ENCODE measurements at regions not wholly inside any gene's neighbourhood (a gene's known extent, or its start where the extent isn't known, plus 50 kb on each side); places are given as distances from the start of the nearest gene placed in this dataset.
A peak's percentile ranks its signal among the peaks of the same experiment; 100 is the strongest.

DNA sequence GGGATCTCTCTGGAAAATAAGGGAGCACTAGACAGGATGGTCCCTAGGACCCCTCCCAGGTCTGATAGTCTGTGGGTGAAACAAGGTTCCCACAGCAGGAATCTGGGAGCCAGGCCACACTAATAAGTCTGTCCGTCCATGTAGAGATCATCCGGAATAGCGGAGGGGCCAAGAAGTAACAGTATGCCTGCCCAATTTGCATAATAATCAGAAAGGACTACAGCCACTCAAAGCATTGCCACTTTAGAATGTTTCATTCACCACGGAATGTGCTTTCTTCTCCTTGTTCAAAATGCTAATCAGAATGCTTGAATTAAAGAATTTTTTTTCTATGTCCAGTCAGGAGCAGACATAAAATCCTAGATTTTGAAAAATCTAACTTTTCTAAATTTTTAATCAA is 254.9 kb downstream of the ACTL7B start:
- no peak for DNase-seq

DNA sequence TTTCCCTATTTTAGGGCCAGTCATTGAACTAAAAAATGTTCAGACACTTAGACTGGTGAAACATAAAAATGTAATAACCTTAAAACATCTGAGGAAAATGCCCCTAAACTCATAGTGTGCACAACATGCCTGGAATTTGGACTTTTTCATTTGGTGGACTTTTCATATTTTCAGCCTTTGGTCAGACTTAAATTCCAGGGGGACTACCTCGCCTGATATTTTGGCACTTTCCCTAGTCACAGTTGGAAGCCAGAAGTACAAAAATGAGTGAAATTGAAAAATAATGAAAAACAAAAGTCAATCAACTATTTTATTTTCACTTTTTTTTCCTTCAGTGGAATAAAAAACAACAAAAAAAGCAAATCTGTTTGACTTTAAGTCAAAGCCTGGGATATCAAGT is 256.2 kb downstream of the ACTL7B start:
- DNase-seq = no peak

DNA sequence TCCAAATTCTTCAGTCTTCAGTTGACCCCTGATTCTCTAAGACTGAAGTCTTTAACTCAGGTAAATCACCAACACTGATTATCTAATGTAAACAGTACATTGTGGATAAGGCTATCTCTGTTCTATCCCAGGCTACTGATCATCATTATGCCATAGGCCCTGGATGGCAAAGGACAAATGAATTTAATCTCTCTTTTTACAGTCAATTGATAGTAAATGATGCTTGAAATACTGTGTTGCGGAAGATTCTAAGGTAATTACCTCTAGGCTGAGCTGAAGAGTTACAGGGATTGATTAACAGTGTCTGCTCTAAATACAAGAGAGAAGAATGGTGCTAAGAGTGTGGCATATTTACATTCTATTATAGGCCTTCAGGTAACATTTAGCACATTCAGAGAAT is 264.7 kb downstream of the ACTL7B start:
- DNase-seq = no peak

DNA sequence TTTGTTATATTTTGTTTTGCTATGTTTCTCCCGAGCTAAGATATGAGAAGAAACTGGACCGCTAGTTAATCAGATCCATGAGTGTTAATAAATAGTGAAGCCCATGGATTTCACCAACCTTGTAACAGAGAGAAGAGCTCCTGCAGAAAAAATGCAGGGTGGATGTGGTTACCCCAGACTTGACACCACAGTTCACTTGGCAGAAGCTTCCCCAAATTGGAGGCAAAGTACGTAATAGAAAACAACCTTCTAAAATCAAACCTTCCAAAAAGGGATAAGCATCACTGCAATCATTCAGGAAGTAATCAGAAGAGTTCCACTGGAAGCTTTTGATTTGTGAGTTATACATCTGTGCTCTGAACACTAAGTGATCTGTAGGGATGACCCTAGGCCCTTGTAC is 267.5 kb downstream of the ACTL7B start:
- DNase-seq = no peak

DNA sequence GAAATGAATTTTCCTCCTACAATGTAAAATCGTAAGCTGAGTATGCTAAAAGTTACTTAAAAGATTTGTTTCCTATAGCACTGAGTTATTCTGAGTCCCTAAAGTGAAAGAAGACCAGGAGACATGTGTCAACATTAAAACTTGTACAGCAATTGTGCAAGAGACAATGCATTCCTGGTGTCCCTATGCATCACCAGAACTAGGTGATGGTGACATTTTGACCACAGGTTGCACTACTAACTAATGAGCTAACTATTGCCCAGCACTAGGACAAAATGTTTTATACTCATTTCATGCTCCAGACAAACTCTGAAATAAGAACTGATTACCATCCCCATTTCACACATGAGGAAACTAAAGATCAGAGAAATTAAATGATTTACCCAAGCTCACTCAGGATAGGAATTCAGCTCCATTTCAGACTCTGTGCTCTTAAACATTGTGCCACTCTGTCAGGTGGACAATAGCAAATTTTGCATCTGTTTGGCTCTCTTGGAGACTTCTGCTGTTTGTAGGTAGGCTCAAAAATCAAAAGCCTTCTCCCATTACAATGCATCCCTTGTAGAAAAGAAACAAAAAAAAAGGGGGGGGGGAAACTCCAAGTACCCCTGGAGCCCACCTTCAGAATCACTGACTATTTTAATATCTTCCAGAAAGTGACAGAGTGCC is 269.2 kb downstream of the ACTL7B start:
- no peak for DNase-seq

DNA sequence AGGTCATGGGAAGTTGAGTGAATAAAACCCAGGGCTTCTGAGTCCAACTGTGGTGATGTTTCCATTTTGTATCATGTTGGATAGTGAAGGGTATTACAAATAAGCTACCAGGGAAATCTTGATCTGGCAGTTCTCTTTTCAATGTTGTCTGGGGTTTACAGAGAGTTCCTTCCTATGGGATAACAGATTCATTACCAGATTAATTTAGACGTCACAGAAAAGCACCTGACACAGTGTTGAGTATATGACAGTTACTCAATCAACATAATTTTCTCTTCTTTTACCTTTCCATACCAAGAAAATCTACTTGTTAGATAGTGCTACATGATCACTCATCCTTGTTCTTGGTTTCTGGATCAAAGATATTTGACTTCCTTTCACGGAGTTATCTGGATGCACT is 270.9 kb downstream of the ACTL7B start:
- DNase-seq = no peak

DNA sequence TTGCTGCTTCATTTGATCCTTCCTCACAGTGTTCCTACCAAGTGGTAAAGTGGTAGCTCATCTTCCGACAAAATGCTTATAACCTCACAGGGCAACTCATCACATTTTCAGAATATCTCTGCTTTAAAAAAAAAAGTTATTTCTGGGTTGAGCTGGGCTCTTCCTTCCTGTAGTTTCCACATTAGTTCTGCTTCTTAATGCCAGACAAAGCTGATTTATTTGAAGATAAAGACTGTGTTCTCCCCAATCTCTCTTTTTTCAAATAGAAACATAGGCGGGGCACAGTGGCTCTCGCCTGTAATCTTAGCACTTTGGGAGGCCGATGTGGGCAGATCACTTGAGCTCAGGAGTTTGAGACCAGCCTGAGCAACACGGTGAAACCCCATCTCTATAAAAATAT is 273.1 kb downstream of the ACTL7B start:
- no peak for DNase-seq

DNA sequence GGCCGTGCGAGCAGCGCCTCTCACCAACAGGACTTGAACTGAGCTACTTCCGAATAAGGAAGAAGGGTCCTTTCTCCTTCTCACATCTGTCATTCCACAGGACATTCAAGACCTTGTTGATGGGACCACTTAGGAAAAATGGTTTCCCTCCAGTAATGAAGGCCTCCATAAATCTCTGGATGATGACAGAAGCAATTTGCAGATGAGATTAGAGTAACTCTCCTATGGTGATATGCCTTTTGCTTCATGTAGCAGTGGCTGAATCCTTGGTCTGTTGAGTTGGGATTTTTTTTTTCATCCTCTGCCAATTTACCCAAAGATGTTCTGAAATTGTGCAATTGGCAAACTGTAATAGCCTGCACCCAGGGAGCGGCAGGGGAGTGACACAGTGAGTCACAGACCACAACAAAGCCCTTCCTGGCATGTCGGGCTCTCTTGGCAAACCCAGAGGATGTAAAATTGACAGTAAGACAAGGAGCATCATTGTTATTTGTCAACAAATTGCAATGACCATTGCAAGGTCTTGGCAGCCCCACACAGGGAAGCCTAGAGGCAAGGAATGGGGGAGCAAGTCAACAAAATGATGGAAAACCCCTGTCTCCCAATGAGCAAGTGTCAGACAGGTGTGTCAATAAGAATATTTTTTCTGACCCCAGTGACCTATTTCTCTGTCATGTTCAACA is 275.9 kb downstream of the ACTL7B start:
- DNase-seq = no peak

DNA sequence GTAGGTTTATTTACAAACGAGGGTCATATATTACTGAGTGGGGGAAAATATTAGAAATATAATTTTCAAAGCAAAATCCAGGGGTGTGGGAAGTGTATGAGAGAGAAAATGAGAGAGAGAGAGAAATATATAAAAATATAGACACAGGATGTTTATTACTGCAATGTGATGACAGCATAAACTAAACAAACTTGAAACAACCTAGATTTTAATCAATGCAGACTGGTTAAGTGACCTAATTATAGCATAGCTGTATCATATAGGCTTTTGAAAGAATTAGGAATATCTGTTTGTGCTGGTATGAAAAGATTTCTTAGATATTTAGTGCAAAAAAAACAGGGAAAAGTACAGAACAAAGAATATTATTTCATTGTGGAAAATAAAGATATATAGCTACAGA is 280.5 kb downstream of the ACTL7B start:
- no peak for DNase-seq

DNA sequence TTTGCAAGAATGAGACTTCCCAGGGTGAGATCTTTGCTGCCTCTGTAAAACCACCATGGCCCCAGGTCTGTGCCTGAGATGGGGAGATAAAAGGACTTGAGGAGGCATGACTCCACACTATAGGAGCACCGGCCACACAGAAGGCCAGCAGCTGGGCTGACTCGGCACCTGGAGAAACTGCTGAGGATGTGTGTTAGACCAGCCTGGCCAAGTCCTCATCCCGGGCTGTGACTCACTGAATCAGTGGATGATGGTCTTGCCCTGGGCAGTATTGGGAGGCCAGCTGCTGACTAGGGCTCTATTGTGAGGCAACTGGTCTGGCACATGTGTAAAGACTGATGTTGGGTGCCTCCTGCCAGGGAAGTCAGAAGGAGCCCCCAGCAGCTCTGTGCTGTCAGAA is 286.2 kb downstream of the ACTL7B start:
- DNase-seq = no peak

DNA sequence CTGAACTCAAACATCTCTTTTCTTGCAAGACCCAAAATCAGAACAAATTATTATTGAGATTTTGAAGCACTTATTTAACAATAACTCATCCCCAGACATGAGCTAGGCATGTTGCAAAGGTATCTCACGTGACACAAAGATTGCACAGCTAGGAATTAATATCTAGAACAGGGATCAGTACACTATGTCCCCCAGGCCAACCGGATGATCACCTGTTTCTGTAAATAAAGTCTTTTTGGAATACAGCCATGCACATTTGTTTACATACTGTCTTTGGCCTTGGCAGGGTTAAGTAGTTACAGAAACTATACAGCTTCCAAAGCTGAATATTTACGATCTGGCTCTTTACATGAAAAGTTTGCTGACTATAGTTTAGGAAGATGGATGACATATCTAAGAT is 287.7 kb downstream of the ACTL7B start:
- DNase-seq = no peak

DNA sequence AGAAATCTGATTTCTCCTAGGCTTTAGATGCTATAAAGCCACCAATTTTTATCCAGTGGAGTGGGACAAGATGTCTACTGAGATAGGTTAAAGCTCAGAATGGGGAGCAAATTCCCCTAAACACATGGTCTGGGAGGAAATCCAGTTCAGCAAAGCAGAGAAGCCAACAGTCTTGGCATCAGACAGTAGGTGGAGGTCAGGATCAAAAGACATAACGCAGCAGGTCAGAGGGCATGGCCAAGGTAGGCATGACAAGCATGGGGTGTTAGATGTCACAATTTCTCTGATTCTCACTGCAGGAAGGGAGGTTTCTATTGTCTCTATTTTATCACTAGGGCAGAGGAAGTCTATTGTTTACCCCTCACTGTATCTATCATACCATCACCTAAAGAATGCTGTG is 288.2 kb downstream of the ACTL7B start:
- no peak for DNase-seq

DNA sequence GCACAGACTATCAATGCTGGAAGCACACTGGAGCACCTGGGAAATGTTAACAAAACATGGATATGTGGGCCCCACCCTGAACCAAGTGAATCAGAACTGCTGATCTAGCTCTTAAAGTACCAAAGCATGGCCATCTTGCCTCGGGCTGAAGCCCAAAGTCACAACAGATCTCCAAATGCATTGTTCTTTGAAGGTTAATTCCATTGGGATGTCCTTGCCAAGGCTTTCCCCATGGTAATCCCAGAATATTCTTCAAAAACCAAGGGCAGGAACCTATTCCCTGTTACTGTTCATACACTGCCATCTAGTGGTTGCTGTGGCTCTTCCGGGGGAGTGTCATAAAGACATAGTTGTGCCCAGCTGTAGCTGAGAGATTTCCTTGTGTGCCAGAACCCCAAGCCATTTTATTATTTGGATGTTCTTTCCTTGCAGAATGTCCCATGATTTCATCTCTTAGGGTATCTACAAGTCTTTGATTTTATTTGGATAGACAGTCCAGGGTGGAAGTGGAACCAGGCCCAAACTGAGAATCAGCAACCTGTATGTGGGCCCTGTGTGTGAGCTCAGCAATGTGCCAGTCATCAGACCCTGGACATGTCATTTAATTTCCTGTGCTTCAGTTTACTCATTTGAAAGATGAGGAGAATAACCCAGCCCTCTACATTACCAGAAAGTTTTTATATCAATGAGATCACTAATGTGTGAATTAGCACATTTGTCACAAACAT is 290.0 kb downstream of the ACTL7B start:
- peak; percentile 58 for DNase-seq

DNA sequence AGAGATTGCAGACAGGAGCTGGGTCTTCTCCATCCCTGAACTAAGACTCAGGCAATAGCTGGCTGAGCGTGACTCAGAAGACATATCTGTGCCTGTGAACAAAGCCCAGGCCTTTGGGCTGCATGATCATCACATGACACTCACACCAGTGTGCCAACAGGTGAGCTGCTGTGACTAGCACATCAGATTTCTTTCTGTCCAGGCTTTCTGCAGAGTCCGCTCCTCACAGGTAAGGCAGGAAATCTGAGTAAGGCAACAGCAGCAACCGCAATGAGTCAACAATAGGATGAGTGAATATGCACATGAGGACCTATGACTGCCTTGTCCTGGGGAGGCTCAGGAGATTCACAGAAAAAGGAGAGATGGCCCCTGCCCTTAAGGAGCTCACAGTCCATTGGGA is 293.6 kb downstream of the ACTL7B start:
- no peak for DNase-seq

DNA sequence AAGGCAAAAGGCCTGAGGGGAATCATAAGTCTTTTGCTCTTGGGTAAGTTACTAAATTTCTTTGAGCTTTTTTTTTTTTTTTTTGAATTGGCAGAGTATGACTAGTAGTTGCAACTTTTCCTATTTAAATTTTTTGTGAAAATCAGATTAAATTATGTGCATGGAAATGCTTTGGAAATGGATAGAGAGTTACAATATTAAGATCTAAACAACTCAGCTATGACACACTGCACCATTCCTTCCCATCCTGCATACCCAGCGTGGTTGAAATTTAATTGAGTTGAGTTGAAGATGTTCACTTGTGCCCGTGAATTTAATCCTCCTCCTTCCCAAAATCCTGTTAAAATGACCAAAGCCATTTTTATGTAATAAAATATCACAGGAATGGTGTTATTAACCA is 296.4 kb downstream of the ACTL7B start:
- no peak for DNase-seq

DNA sequence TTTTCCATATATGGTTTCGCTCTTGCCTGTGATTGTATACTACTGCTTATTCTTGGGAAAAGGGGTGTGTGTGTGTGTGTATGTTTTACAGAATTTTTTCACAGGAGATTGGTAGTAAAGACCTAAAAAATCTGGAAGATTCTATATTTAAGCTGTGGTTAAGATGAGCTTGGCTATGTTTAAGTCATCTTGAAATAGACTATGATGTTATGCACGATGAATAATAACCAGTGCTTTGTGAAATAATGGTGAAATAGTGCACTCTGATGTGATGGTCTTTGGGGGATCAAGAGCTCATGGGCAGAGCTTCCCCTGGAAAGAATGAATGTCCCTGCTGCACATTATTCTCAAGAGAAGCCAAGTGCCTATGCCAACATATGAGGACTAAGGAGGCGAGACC is 301.0 kb downstream of the ACTL7B start:
- no peak for DNase-seq

DNA sequence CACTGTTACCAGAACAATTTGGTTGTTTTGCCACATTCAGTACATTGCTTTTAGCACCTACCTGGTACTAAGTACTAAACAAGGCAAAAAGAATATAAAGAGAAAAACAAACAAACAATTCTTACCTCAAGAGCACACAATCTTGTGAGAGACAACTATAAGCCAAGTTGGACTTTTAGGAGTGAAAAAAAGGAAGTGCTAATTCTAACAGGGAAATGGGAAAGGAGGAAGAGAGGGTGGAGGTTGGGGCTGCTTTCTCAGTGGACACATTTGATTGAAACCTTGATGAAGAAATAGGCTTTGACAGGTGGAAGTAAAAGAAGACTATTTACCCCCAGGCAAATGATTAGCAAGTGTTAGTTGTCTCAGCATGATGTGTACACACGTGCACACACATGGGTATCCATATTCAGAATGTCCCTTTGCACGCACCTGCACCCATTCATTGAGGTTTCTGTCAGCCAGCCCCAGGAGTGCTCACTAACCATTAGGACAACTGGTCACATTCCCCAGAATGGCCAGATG is 302.6 kb downstream of the ACTL7B start:
- DNase-seq = no peak

DNA sequence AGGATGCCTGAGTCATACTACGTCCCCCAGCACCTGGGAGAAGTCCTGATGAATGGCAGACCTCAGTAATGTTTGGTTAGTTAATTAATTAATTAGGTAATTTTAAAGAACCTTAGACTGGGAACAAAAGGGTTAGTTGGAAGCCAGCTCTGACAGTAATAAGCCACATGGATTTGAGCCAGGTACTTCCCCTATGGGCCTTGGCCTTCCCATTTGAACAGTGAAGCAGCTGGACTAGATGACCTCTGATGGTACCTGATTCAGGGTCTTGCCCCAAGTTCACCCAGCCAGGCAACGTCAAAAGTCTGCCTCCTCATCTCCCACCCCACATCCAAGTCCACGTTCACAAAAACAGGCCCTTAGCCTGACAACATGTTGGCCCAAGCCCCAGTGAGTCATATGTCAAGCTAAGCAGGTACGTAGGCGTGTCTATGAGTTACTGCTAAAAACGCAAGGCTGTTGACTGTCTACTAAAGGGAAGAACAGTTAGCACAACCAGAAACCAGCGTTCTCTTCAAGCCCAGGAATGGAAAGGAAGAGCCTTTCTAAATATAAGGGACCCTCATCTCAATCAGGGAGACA is 303.2 kb downstream of the ACTL7B start:
- no peak for DNase-seq

DNA sequence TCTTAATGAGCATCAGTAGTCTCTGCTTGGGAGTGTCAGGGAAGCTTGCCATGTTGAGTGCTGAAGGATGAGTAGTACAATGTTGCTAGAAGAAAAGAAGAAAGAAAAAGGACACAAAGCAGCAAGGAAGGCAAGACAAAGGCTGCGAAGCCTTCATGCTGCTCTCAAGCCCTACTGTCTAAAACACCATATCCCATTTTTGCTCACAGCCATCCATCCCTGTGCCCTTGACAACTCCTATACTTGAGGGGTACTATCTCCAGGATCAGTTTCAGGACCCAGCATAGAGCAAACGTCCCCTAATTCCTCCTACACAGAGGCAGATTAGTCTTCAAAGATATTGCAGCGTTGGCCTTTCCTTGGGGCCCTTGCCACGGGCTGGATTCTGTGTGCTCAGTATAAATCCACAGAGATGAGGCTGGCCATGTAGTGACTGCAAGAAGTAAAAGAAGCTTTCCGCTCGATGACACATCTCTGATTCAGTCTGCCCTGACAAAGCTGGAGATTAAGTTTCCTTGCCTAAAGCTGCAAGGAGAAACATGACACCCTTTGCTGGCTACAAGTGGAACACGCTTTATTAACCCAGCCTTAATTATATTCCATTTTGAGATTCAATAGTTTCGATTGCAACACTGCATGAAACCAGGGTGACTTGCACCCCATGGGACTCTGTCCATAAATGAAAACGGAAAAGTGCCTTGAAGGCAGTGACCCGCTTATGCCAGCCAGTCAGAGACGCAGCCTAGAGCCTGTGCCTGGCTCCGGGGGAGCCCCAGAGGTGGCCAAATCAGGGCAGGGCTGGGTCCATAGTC is 304.6 kb downstream of the ACTL7B start:
- no peak for DNase-seq

DNA sequence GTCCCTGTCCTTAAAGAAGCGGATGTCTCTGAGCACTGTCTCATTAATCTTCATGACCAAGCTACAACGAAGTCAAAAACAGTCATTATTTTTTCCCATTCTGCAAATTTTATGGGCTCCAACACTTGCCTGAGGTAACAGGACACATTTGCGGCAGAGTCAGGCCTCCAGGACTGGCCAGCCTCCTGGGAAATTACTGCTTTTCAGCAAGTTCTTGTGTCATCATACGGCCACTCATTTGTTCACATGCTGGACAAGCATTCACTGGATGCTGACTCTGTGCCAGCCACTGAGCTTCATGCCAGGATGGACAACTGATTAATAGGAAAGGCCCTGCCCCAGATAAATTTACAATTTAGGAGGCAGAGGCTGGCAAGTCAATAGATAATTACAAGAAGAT is 305.7 kb downstream of the ACTL7B start:
- DNase-seq = no peak

DNA sequence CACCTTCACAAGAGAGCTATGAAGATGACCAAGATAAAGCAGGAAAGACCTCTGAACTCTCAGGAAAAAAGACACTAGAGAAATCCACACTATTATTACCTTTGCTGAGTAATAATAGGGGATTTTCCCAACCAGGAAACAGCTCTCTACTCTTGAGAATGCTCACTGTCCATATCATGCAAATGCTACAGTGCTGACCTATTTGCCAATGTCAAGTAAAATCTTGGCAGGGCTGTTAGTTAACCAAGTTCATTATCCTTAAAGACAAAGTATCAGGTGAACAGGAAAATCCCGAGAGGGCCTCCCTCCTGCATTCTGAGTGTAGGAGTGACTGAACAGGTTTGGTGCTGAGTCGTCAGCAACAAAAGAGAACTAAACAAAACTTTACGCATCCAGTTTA is 306.6 kb downstream of the ACTL7B start:
- DNase-seq = no peak

DNA sequence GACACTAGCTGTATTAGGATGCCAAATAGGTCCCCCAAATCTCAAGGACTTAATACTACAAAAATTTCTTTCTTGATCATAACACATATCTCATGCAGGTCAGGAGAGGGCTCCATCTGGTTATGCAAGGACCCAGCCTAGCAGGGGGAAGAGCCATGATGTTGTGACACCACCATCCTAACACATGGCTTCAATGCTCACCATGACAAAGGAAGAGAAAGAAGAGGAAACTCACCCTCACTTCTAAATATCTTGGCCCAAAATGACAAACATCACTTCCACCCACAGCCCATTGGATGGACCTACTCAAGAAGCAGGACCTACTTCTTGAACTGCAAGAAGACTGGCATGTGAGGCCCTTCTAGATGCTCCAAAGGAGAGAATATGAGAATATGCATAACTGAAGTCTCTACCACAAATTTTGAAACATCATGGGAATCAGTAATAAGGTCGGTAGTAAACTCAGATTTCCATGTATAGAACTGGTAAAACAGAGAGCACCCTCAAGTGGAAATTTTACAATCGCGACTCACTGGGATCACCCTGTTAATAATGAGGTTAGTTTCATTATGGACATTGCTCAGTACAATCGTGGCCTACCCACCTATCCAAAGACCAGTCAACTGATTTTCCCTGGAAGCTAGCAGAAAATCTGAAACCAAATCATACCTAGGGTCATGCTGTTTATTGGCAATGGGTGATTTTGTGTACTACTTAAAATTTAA is 308.2 kb downstream of the ACTL7B start:
- no peak for DNase-seq
